OCI-LY3 (cell line): ENCODE measurements at regions not wholly inside any gene's neighbourhood (a gene's known extent, or its start where the extent isn't known, plus 50 kb on each side); places are given as distances from the start of the nearest gene placed in this dataset.

Experiments used
- H2AFZ ChIP-seq: fragments of 200-600, 300-600 bp; shearing (Covaris generic); 2 replicates; pipeline ENCODE4 v1.6.0; 2014; ENCODE audit warnings: antibody characterized with exemption, low read depth, low read length
- H3K27ac ChIP-seq: fragments of 200-600, 300-600 bp; sonication (generic); 2 replicates; pipeline ENCODE4 v1.5.1; 2014; ENCODE audit warnings: mild to moderate bottlenecking, low read length, moderate library complexity, mixed read lengths
- H3K27me3 ChIP-seq: fragments of 200-600, 300-600 bp; sonication (generic); 2 replicates; pipeline ENCODE4 v1.6.1; 2014; ENCODE audit warnings: low read depth, low read length, mixed read lengths
- H3K36me3 ChIP-seq: fragments of 200-600, 300-600 bp; sonication (generic); replicated peaks from 2 replicates; pipeline ENCODE3; 2014; ENCODE audit warnings: low read depth, low read length, mixed read lengths
- H3K4me1 ChIP-seq: fragments of 300-600, 200-600 bp; sonication (generic); 2 replicates; pipeline ENCODE4 v1.6.1; 2014; ENCODE audit warnings: low read length, mixed read lengths
- H3K4me2 ChIP-seq: fragments of 200-600, 300-600 bp; sonication (generic); 2 replicates; pipeline ENCODE4 v1.6.1; 2014; ENCODE audit warnings: low read length, mixed read lengths
- H3K4me3 ChIP-seq: fragments of 300-600, 200-600 bp; sonication (generic); 2 replicates; pipeline ENCODE4 v1.5.1; 2014; ENCODE audit warnings: antibody characterized with exemption, mild to moderate bottlenecking, low read length, moderate library complexity
- H3K79me2 ChIP-seq: fragments of 300-600, 200-600 bp; shearing (Covaris generic); 2 replicates; pipeline ENCODE4 v1.6.1; 2014; ENCODE audit warnings: mild to moderate bottlenecking, low read length, mixed read lengths
- H3K9ac ChIP-seq: fragments of 300-600, 200-600 bp; shearing (Covaris generic); 2 replicates; pipeline ENCODE4 v1.6.0; 2014; ENCODE audit warnings: mild to moderate bottlenecking, low read length, moderate library complexity
- H3K9me3 ChIP-seq: fragments of 200-600, 300-600 bp; shearing (Covaris generic); 2 replicates; pipeline ENCODE4 v1.6.1; 2014; ENCODE audit warnings: low read length, mixed read lengths; ENCODE audit not compliant: insufficient read depth
- H4K20me1 ChIP-seq: fragments of 200-600, 300-600 bp; sonication (generic); 2 replicates; pipeline ENCODE4 v1.6.1; 2016; ENCODE audit warnings: low read length, mixed read lengths; ENCODE audit not compliant: insufficient read depth
- EZH2phosphoT487 ChIP-seq: fragments of 200-600 bp; shearing (Covaris generic); IDR thresholded peaks from 2 replicates; pipeline ENCODE4 v1.6.1; 2018; ENCODE audit warnings: antibody characterized with exemption, mixed run types, low read depth
- TF ChIP-seq, protein P1 (sequence below): fragments of 200-600, 300-600 bp; sonication (generic); IDR thresholded peaks from 2 replicates; pipeline ENCODE4 v1.5.1; 2014; ENCODE audit warnings: antibody characterized with exemption, low read length, low read depth

GRCh38 chr5:159435855-159436254 lies 105.6 kb upstream of the IL12B start:
- Histone ChIP-seq H3K9ac (no peak overlapping the region), H3K27me3 (no peaks in the 10 kb centered on the region), H3K36me3 (peaks cover 22% of the 10 kb centered on the region), H3K4me1 (peaks cover 93% of the 10 kb centered on the region), H3K79me2 (peaks cover 32% of the 10 kb centered on the region), H3K4me2 (no peak overlapping the region), H3K4me3 (no peak overlapping the region), H3K27ac (no peak overlapping the region), H4K20me1 (no peaks in the 10 kb centered on the region), H3K9me3 (no peaks in the 10 kb centered on the region), H2AFZ (no peak overlapping the region)
- TF ChIP-seq EZH2phosphoT487, result no peak
- TF ChIP-seq, protein P1, sequence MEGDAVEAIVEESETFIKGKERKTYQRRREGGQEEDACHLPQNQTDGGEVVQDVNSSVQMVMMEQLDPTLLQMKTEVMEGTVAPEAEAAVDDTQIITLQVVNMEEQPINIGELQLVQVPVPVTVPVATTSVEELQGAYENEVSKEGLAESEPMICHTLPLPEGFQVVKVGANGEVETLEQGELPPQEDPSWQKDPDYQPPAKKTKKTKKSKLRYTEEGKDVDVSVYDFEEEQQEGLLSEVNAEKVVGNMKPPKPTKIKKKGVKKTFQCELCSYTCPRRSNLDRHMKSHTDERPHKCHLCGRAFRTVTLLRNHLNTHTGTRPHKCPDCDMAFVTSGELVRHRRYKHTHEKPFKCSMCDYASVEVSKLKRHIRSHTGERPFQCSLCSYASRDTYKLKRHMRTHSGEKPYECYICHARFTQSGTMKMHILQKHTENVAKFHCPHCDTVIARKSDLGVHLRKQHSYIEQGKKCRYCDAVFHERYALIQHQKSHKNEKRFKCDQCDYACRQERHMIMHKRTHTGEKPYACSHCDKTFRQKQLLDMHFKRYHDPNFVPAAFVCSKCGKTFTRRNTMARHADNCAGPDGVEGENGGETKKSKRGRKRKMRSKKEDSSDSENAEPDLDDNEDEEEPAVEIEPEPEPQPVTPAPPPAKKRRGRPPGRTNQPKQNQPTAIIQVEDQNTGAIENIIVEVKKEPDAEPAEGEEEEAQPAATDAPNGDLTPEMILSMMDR, result no peak

- Histone ChIP-seq H3K9ac (no peak overlapping the region; the same call in 1 of the 2 replicates), H3K4me1 (peaks cover 93% of the 10 kb centered on the region), H3K27ac (peak overlapping the region; percentile 91), H4K20me1 (no peaks in the 10 kb centered on the region), H3K4me3 (no peak overlapping the region), H3K9me3 (no peaks in the 10 kb centered on the region), H3K79me2 (peaks cover 19% of the 10 kb centered on the region), H3K36me3 (peaks cover 22% of the 10 kb centered on the region), H3K27me3 (no peaks in the 10 kb centered on the region), H3K4me2 (no peak overlapping the region), H2AFZ (no peak overlapping the region)
- TF ChIP-seq, protein P1, result no peak
- TF ChIP-seq EZH2phosphoT487, result no peak
These were observed 107.8 kb upstream of the IL12B start for GRCh38 chr5:159438092-159438491.

- Histone ChIP-seq H3K4me3 (no peak overlapping the region), H3K4me2 (no peak overlapping the region), H3K27ac (peak overlapping the region; percentile 91), H3K4me1 (peaks cover 89% of the 10 kb centered on the region), H3K79me2 (peaks cover 10% of the 10 kb centered on the region; the same call in 1 of the 2 replicates), H3K36me3 (peaks cover 22% of the 10 kb centered on the region), H3K27me3 (no peaks in the 10 kb centered on the region), H2AFZ (no peak overlapping the region), H3K9me3 (no peaks in the 10 kb centered on the region), H3K9ac (no peak overlapping the region), H4K20me1 (no peaks in the 10 kb centered on the region)
- no peak for TF ChIP-seq EZH2phosphoT487
- TF ChIP-seq, protein P1, result no peak
These were observed 108.7 kb upstream of the IL12B start for GRCh38 chr5:159439002-159439401.

DNA sequence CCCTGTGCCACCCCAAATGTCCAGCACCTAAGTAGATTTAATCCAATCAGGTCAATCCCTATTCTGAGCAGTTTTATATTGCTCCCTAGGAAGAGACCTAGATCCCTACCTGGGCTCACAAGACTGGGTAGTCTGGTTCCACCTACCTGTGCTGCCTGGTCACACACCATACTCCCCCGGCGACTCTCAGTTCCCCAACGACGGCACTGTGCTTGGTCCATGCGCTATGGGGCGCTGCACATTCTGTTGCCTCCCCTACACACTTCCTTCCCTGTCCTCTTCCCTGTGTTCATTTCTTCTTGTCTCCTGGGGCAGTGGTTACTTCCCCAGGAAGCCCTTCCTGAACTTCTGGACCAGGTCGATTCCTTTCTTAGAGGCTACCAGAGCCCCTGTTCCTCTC lies 109.9 kb upstream of the IL12B start:
- H3K36me3 ChIP-seq, result peaks cover 20% of the 10 kb centered on the region
- H3K9me3 ChIP-seq, result no peaks in the 10 kb centered on the region
- peak overlapping the region; percentile 65 for H3K9ac ChIP-seq
- TF ChIP-seq EZH2phosphoT487, result no peak
- TF ChIP-seq, protein P1, result peak; percentile 64
- peaks cover 94% of the 10 kb centered on the region for H3K4me1 ChIP-seq
- no peak overlapping the region for H2AFZ ChIP-seq
- no peak overlapping the region for H3K4me3 ChIP-seq
- peaks cover 7% of the 10 kb centered on the region; the same call in 1 of the 2 replicates for H3K79me2 ChIP-seq
- peak overlapping the region; percentile 91 for H3K27ac ChIP-seq
- peak overlapping the region; percentile 33 for H3K4me2 ChIP-seq
- no peaks in the 10 kb centered on the region for H3K27me3 ChIP-seq
- H4K20me1 ChIP-seq, result no peaks in the 10 kb centered on the region
